ENCODE measurements at regions not wholly inside any gene's neighbourhood (a gene's known extent, or its start where the extent isn't known, plus 50 kb on each side); places are given as distances from the start of the nearest gene placed in this dataset.
"Not testable (repeated sequence)": the region's sequence is repeated elsewhere in the genome, so short reads cannot be mapped to it uniquely, and the experiment has no call there.

DNA sequence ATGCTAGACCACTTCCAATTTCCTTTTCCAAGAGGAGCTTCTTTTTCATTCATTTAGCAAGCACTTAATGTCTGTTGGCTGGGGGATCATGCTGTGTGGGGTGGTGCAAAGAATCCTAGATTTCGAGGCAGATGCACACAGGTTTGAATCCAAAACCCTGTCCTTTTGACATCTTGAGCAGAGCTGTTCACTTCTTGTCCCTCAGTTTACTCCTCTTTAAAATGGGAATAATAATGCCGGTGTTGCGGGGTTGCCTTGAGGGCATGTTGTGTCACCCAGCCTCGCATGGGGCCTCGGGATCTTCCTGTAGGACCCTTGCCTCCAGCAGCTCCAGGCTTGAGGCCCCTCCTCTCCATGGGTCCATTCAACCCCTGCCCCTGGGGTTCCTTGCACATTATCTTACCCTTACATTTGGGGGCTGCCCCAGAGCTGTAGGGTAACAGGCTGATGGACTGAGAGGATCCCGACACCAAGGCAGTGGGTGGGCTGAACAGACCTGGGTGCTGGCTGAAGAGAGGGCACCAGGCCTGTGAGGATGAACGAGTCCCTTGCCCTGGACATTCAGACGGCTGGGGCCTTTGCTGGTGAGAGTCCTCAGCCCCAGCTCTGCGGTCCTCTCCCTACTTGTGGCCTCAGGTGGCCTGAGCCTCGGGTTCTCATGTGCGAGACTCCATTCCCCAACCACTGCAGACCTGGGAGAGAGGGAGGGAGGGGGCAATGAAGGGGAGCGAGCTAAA lies 145.8 kb downstream of the BARX1 start:
- DNase-seq, result no peak

DNA sequence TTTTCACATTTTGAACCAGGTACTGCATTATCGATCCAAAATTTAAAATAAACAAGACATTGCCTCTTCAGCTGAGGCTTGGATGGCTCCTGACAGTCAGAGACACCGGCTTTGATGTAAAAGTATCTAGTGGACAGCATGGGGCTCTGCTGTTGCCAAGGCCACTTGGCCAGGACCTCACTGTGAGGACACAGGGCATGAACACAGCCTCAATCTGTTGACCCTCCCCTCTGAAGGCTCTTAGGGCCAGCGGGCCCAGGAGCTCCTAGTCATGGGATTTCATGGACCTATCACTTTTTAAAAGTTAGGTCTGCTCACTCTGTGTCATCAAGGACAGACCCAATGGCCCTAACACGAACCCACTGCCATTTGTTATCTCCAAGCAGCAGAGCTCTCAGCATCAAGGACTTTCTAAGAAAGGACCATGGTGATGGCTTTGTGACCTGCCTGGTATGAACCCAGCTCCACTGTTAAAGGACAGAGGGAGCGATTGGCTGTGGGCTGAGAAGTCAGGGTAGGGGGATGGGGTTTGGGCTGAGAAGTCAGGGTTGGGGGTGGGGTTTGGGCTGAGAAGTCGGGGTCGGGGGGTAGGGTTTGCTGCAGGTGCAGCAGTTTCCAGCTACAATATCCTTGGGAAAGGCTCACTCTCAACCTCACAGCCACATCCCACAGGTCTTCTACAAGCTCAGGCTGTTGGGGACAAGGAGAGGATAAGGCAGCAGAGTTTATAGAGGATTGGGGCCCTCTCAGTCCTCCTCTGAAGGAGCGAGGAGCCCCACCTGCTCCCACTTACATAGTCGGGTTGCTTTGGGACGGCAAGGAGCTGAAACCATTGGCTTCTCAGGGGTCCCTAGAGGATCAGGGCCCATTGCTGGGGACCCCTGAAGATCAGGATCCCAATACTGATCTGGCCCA lies 146.8 kb downstream of the BARX1 start:
- DNase-seq, result no peak

DNA sequence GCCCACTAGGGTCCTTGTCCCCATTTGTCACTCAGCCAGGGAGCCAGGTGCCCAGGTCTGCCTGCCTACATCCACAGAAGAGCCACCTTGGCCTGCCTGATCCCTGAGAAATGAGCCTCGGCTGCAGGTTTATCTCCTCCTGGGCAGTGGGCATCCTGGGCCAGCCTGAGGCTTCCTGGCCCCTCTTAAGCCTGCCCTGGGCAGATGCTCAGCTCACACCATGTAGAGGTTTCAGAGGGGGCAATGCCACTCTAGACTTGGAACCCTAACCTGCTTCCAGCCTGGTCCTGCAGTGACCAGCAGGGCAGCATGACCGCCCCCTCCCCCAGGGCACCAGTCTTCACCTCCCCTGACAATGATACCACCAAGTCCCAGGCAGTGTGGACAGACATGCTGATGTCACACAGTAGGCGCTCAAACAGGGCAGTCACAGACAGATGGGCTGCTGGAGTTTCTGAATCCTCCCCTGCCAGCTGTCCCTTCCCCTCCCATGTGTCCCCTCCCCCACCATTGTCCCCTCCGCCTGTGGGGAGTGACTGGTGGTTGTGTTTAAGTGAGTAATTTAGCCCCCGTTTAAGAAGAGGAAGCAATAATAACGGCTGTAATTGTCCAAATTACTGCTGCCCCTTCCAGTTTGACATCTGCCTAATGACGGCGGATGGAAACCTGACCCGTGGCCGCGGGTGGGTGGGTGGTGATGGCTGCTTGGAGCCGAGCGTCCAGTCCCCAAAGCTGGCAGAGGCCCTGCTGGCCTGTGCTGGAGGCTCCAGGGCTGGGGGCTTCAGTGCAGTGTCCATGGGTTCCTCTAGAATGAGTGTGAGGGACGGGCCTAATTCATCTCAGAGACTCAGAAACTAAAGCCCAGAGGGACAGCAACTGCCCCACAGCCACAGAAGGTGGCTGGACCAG lies 147.7 kb downstream of the BARX1 start:
- DNase-seq, result no peak

DNA sequence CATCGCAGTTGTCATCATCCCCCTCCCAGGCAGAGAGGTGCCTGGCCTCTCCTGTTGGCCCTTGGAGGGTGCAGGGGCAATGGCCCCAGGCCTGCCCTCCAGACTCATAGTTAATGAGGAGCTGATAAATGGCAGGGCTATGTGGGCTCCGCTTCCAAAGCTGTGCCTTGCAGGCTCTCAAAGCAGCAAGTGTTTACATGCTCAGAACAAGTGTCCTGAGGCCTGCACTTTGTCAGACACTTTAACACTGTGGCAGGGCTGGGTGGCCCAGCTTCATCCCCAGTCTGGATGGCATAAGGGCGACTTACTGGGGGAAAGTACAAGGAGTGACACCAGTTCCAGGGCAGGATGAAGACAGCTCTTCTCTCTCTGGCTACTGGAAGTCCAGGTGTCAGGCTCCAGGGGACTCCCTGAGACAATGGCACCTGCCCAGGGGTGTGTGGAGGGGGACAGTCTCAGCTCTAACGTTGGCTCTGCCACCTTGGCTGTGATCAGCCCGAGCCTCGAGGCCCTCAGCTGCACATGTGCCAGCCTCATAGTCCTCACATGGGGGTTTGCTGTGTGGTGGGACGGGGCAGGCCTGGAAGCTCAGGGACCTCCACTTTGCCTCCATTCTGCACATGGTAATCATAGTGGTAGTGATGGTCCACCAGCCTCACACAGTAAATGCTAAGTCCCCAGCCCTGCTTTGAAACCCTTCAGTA lies 153.4 kb downstream of the BARX1 start:
- DNase-seq, result no peak

- no peak for DNase-seq
Observed at GRCh38 chr9:93801120-93801519, 154.0 kb downstream of the BARX1 start.

DNA sequence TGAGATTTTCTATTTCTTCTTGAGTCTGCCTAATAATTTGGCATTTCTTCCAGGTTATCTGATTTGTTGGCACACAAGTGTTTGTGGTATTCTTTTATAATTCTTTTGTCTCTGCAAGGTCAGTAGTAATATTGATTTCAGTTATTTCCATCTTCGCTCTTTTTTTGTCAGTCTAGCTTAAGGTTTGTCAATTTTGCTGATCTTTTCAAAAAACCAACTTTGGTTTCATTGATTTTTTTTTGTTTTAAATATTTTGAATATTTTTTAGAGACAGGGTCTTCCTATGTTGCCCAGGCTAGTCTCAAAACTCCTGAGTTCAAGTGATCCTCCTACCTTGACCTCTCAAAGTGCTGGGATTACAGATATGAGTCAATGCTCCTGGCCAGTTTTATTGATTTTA lies 162.8 kb downstream of the BARX1 start:
- no peak for DNase-seq

- DNase-seq, result no peak
Observed at GRCh38 chr9:93786204-93786603, 169.0 kb downstream of the BARX1 start.

DNA sequence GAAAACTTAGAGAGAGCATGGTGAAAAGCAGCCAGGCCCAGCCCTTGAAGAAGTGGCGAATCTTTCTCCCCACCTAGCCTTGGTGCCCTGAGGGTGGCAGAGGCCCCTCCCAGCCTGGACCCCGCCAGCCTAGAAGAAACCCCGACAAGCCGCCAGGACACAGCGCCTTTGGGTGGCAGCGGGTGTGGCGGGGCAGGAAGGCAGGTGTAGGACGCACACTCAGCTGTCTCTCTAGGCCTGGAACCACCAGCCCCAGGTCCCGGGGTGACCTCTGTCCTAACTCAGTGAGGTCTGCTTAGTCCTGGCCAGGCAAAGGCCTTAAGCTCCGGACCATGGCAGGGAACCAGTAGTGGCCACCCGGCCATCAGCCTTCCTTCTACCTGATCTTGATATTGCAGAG lies 178.3 kb downstream of the BARX1 start:
- no peak for DNase-seq

DNA sequence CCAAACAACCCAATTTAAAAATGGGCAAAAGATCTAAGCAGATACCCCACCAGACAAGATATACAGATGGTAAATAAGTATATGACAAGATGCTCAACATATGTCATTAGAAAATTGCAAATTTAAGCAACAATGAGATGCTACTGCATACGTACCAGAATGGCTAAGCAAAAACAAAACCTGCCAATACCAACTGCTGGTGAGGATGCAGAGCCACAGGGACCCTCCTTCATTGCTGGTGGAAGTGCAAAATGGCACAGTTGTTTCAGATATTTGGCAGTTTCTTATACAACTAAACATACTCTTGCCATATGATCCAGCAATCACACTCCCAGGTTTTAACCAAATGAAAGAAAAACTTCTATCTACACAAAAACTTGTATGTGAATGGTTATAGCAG lies 178.9 kb downstream of the BARX1 start:
- DNase-seq, result no peak

GRCh38 chr9:93774331-93775102 lies 180.6 kb downstream of the BARX1 start:
- no peak for DNase-seq

- DNase-seq, result no peak
Observed at GRCh38 chr9:93771276-93771675, 183.9 kb downstream of the BARX1 start.

- no peak for DNase-seq
Observed at GRCh38 chr9:93761822-93762221, 185.4 kb downstream of the PHF2 start.

DNA sequence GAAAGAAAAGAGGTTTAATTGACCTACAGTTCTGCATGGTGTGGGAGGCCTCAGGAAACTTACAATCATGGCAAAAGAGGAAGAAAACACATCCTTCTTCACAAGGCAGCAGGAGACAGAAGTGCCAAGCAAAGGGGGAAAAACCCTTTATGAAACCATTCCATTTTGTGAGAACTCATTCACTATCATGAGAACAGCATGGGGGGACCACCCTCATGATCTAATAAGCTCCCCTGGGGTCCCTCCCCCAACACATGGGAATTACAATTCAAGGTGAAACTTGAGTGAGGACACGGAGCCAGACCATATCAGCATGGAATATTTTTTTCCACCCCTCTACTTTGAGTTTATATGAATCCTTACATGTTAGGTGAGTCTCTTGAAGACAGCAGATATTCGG lies 173.7 kb downstream of the PHF2 start:
- DNase-seq, result no peak

- DNase-seq, result not testable (repeated sequence)
Observed at GRCh38 chr9:93748827-93749226, 172.4 kb downstream of the PHF2 start.

DNA sequence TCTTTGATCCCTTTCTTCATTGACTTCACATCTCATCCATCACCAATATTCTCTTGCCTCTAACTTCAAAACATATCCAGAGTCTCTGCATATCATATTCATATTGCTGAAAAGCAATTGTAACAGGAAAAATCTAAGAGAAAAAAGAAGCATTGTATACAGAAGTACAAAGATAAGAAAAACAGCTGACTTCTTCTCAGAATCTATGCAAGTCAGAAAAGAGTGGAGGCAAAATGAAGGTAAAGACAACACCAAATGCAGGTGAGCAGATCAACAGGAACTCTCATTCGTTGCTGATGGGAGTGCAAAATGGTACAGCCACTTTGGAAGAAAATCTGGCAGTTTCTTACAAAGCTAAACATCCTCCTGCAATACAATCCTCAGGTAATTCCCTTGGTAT lies 155.6 kb downstream of the PHF2 start:
- DNase-seq, result peak; percentile 2

GRCh38 chr9:93730648-93731047 lies 154.3 kb downstream of the PHF2 start:
- no peak for DNase-seq

- no peak for DNase-seq
Observed at GRCh38 chr9:93730217-93730616, 153.8 kb downstream of the PHF2 start.

Data from NCI-H2029 treated with DMSO at 0.1 percent for 48 hours (cell line).